HCT116 (cell line): ENCODE measurements at regions not wholly inside any gene's neighbourhood (a gene's known extent, or its start where the extent isn't known, plus 50 kb on each side); places are given as distances from the start of the nearest gene placed in this dataset.

Experiments used
- ATAC-seq: fragments of 200-7000 bp; cut with Tn5 transposase; 2 replicates; pipeline ENCODE4 v1.9.1; 2020; ENCODE audit warnings: mild to moderate bottlenecking, moderate library complexity
- BruUV-seq: library from RNA; stranded (reverse); fragments of 400-500 nt; replicated peaks from 2 replicates; lab custom pipeline; 2021; lab: Mats Ljungman, UMichigan
- CTCF ChIA-PET: fragments of 300-600 bp; sonication (Branson Sonifier 250); formaldehyde crosslinking; loops from one replicate; lab custom pipeline; 2021; ENCODE audit warnings: antibody characterized with exemption; lab: Charles Lee
- POLR2A ChIA-PET: fragments of 300-600, 350-600 bp; sonication (Branson Sonifier 250); formaldehyde crosslinking; loops from one replicate; lab custom pipeline; 2021; ENCODE audit warnings: antibody characterized with exemption; lab: Charles Lee
- RAD21 ChIA-PET, 2 experiments: fragments of 300-600 bp; sonication (Branson Sonifier 250); formaldehyde crosslinking; loops; one replicate each; lab custom pipeline; 2023; ENCODE audit warnings: low total read pairs in 2 of 2; ENCODE audit not compliant: uncharacterized antibody in 2 of 2, unreplicated experiment in 2 of 2, low non-redundant PET in 1 of 2; lab: Charles Lee
- DNase-seq: peaks from one replicate; pipeline ENCODE4 v3.0.0-alpha.2; 2010; ENCODE audit warnings: low read depth, low spot score
- H2AFZ ChIP-seq: fragments of 200-600 bp; shearing (Covaris generic), sonication (generic); 2 replicates; pipeline ENCODE4 v1.6.1; 2017; ENCODE audit warnings: low read depth, mixed run types, mixed read lengths, antibody characterized with exemption, low read length; ENCODE audit not compliant: poor library complexity, severe bottlenecking
- H3K27ac ChIP-seq: 2 replicates; pipeline ENCODE4 v1.5.1; 2012; ENCODE audit warnings: low read depth, low read length
- H3K27me3 ChIP-seq: fragments of 200-600 bp; sonication (generic); 2 replicates; pipeline ENCODE4 v1.6.1; 2016; ENCODE audit warnings: mixed run types, low read length, mixed read lengths; ENCODE audit not compliant: insufficient read depth
- H3K36me3 ChIP-seq, 2 experiments: fragments of 200-500 bp in 1 of 2; fragments of 200-600 bp in 1 of 2; sonication (Bioruptor generic) in 1 of 2; sonication (generic) in 1 of 2; 2 replicates each; pipeline versions ENCODE4 v1.5.1 to v1.6.1; 2014 to 2016; ENCODE audit warnings: low read length in 2 of 2, inconsistent platforms in 1 of 2, mixed read lengths in 1 of 2, mixed run types in 1 of 2; ENCODE audit not compliant: insufficient read depth in 2 of 2, control insufficient read depth in 1 of 2
- H3K4me1 ChIP-seq, 2 experiments: fragments of 200-600 bp in 1 of 2; sonication (generic) in 1 of 2; 2 replicates each; pipeline versions ENCODE4 v1.5.1 to v1.6.1; 2012 to 2017; ENCODE audit warnings: low read length in 2 of 2, inconsistent platforms in 1 of 2, mild to moderate bottlenecking in 1 of 2, mixed read lengths in 1 of 2, mixed run types in 1 of 2, moderate library complexity in 1 of 2; ENCODE audit not compliant: insufficient read depth in 2 of 2, control insufficient read depth in 1 of 2
- H3K4me2 ChIP-seq: fragments of 200-600 bp; sonication (generic); 2 replicates; pipeline ENCODE4 v1.6.1; 2017; ENCODE audit warnings: mixed run types, low read length, mixed read lengths
- H3K4me3 ChIP-seq, 2 experiments: fragments of 200-600 bp in 1 of 2; sonication (generic) in 1 of 2; replicated peaks in 1 of 2; 2 replicates each; pipeline ENCODE4 v1.5.1; 2011 to 2016; ENCODE audit warnings: low read length in 2 of 2, control low read depth in 1 of 2, low read depth in 1 of 2, mild to moderate bottlenecking in 1 of 2, mixed read lengths in 1 of 2, mixed run types in 1 of 2
- H3K79me2 ChIP-seq: fragments of 200-600 bp; sonication (generic); 2 replicates; pipeline ENCODE4 v1.6.1; 2017; ENCODE audit warnings: mild to moderate bottlenecking, mixed run types, low read length, moderate library complexity, mixed read lengths; ENCODE audit not compliant: insufficient read depth
- H3K9ac ChIP-seq: fragments of 200-600 bp; sonication (generic); 2 replicates; pipeline ENCODE4 v1.6.1; 2016; ENCODE audit warnings: low read length, mixed read lengths
- H3K9me2 ChIP-seq: fragments of 200-600 bp; sonication (generic), shearing (Covaris generic); 2 replicates; pipeline ENCODE4 v1.6.1; 2017; ENCODE audit warnings: mixed run types, mild to moderate bottlenecking, moderate library complexity; ENCODE audit not compliant: insufficient read depth
- H3K9me3 ChIP-seq, 2 experiments: fragments of 200-500 bp in 1 of 2; fragments of 200-600 bp in 1 of 2; sonication (Bioruptor generic) in 1 of 2; sonication (generic) in 1 of 2; 2 replicates each; pipeline ENCODE4 v1.6.1; 2014 to 2017; ENCODE audit warnings: low read length in 2 of 2, mixed read lengths in 2 of 2, inconsistent platforms in 1 of 2, low read depth in 1 of 2, mild to moderate bottlenecking in 1 of 2, mixed run types in 1 of 2, moderate library complexity in 1 of 2; ENCODE audit not compliant: control insufficient read depth in 1 of 2, insufficient read depth in 1 of 2
- H4K20me1 ChIP-seq: fragments of 200-600 bp; sonication (generic), shearing (Covaris generic); 2 replicates; pipeline ENCODE4 v1.6.1; 2017; ENCODE audit warnings: mixed run types, mild to moderate bottlenecking, moderate library complexity; ENCODE audit not compliant: insufficient read depth
- EGR1 ChIP-seq: IDR thresholded peaks from 2 replicates; pipeline ENCODE4 v1.6.1; 2012; ENCODE audit warnings: low read depth
- EZH2 ChIP-seq: fragments of 200-600 bp; sonication (generic); IDR thresholded peaks from 2 replicates; pipeline ENCODE4 v1.6.1; 2017; ENCODE audit warnings: antibody characterized with exemption, mixed run types
- EZH2phosphoT487 ChIP-seq: fragments of 200-600 bp; IDR thresholded peaks from 2 replicates; pipeline ENCODE4 v1.6.1; 2018; ENCODE audit warnings: antibody characterized with exemption, borderline replicate concordance
- POLR2AphosphoS5 ChIP-seq: IDR thresholded peaks from 2 replicates; pipeline ENCODE4 v1.6.1; 2011; ENCODE audit warnings: mild to moderate bottlenecking, low read depth, low read length, moderate library complexity
- TCF7L2 ChIP-seq: IDR thresholded peaks from 2 replicates; pipeline ENCODE4 v1.7.0; 2011; ENCODE audit warnings: borderline replicate concordance, inconsistent platforms; ENCODE audit not compliant: insufficient read depth, insufficient read length; ENCODE audit errors: extremely low read depth
- ZFX ChIP-seq: fragments of 450-650 bp; IDR thresholded peaks from 2 replicates; pipeline ENCODE4 v1.6.1; 2017
- intact Hi-C: fragments of 100-400 bp; cut with micrococcal nuclease; formaldehyde crosslinking; loops from 2 replicates; pipeline ENCODE4 v1.10.0; 2022
- TF ChIP-seq, protein P1 (sequence below): IDR thresholded peaks from 2 replicates; pipeline ENCODE4 v1.6.1; 2012; ENCODE audit warnings: low read depth

DNA sequence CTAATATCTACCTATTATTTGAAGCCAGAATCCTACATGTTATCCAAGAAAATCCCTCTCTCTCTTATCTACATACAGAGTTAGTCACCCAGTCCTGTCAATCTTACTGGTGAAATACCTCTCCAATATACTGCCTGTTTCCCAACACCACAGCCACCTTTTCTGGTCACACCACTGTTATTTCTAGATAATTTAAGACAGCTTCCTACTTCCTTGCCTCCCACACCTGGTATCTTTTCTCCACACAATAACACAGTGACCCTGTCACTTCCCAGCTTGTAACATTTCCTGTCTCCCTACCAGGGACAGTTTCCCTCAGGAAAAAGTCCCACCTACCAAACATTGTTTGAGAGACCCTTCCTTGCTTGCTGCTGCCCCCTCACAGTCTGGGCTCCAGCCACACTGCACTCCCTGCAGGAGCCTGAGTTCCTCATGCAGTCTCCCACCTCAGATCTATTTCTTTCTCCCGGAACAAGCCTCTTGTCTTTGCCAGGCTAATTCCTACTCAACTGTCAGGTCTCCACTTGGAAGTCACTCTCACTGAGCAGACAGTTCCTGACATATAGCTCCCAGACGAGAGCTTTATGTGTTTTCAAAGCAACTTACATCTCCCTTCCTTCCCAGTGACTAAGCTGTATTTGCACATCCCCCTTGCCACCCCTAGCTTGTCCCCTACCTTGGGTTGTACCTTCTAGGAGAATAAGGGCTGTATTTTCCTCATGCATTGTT lies 73.6 kb upstream of the QRFPR start:
- no peaks in the 10 kb centered on the region for H3K36me3 ChIP-seq
- no peaks in the 10 kb centered on the region for H3K27me3 ChIP-seq
- ChIA-PET CTCF (interaction anchor here (0.8 to 1.1 kb wide), 2 partner anchors 8 to 84 kb away, joined by 3 to 4 read pairs; no protein-coding TSS in a partner anchor), RAD21 (no interaction called here), POLR2A (no interaction called here)
- no peak overlapping the region for H3K27ac ChIP-seq
- no peaks in the 10 kb centered on the region for H4K20me1 ChIP-seq
- TF ChIP-seq, protein P1, sequence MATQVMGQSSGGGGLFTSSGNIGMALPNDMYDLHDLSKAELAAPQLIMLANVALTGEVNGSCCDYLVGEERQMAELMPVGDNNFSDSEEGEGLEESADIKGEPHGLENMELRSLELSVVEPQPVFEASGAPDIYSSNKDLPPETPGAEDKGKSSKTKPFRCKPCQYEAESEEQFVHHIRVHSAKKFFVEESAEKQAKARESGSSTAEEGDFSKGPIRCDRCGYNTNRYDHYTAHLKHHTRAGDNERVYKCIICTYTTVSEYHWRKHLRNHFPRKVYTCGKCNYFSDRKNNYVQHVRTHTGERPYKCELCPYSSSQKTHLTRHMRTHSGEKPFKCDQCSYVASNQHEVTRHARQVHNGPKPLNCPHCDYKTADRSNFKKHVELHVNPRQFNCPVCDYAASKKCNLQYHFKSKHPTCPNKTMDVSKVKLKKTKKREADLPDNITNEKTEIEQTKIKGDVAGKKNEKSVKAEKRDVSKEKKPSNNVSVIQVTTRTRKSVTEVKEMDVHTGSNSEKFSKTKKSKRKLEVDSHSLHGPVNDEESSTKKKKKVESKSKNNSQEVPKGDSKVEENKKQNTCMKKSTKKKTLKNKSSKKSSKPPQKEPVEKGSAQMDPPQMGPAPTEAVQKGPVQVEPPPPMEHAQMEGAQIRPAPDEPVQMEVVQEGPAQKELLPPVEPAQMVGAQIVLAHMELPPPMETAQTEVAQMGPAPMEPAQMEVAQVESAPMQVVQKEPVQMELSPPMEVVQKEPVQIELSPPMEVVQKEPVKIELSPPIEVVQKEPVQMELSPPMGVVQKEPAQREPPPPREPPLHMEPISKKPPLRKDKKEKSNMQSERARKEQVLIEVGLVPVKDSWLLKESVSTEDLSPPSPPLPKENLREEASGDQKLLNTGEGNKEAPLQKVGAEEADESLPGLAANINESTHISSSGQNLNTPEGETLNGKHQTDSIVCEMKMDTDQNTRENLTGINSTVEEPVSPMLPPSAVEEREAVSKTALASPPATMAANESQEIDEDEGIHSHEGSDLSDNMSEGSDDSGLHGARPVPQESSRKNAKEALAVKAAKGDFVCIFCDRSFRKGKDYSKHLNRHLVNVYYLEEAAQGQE, result no peak
- TF ChIP-seq EZH2phosphoT487, result no peak
- TF ChIP-seq EZH2, result no peak
- TF ChIP-seq ZFX, result no peak
- no peak for TF ChIP-seq TCF7L2
- no peak for TF ChIP-seq POLR2AphosphoS5
- TF ChIP-seq EGR1, result no peak
- H3K9me3 ChIP-seq, result no peaks in the 10 kb centered on the region
- H3K9me2 ChIP-seq, result no peaks in the 10 kb centered on the region
- no TSS peak for BruUV-seq
- DNase-seq (no peak), ATAC-seq (no peak; the same call in 1 of the 2 replicates)
- no peak overlapping the region for H3K4me3 ChIP-seq
- peaks cover 6 to 7% of the 10 kb centered on the region in 2 experiments; a peak in 3 of 4 replicates for H3K4me1 ChIP-seq
- H3K9ac ChIP-seq, result no peak overlapping the region
- no peak overlapping the region for H2AFZ ChIP-seq
- no peaks in the 10 kb centered on the region for H3K79me2 ChIP-seq
- intact Hi-C loops, result no loop called here
- no peak overlapping the region for H3K4me2 ChIP-seq
